Activated T-helper 1 cell treated with anti-CD3 and anti-CD28 coated beads, Interleukin-12 subunit alpha, Interleukin-12 subunit beta, Interleukin-2, Interleukin-4 antibody, amounts not matched to agents 30 ng/mL and 10 ng/mL and 1 ng/mL, durations not matched to agents 14 hours and 24 hours and 36 hours (primary cell): ENCODE measurements at regions not wholly inside any gene's neighbourhood (a gene's known extent, or its start where the extent isn't known, plus 50 kb on each side); places are given as distances from the start of the nearest gene placed in this dataset.
A peak's percentile ranks its signal among the peaks of the same experiment; 100 is the strongest.

Source experiments
- DNase-seq: peaks from one replicate; pipeline ENCODE4 v3.0.0; 2021; ENCODE audit warnings: low spot score
- H3K27ac Mint-ChIP-seq: one replicate; pipeline ENCODE4 v1.8.0; 2021; ENCODE audit warnings: mild to moderate bottlenecking, mixed read lengths
- H3K27me3 Mint-ChIP-seq: one replicate; pipeline ENCODE4 v1.8.0; 2022; ENCODE audit warnings: mild to moderate bottlenecking, moderate library complexity, mixed read lengths; ENCODE audit not compliant: insufficient read depth
- H3K36me3 Mint-ChIP-seq: one replicate; pipeline ENCODE4 v1.8.0; 2021; ENCODE audit warnings: low read depth, mixed read lengths
- H3K4me1 Mint-ChIP-seq: one replicate; pipeline ENCODE4 v1.8.0; 2021; ENCODE audit warnings: low read depth, mixed read lengths
- H3K4me3 Mint-ChIP-seq: one replicate; pipeline ENCODE4 v1.8.0; 2021; ENCODE audit warnings: mild to moderate bottlenecking, moderate library complexity, mixed read lengths
- H3K9me3 Mint-ChIP-seq: one replicate; pipeline ENCODE4 v1.8.0; 2021; ENCODE audit warnings: mixed read lengths
- intact Hi-C: fragments of 100-400 bp; cut with micrococcal nuclease; formaldehyde crosslinking; loops from one replicate; pipeline ENCODE4 v1.15.1; 2024

DNA sequence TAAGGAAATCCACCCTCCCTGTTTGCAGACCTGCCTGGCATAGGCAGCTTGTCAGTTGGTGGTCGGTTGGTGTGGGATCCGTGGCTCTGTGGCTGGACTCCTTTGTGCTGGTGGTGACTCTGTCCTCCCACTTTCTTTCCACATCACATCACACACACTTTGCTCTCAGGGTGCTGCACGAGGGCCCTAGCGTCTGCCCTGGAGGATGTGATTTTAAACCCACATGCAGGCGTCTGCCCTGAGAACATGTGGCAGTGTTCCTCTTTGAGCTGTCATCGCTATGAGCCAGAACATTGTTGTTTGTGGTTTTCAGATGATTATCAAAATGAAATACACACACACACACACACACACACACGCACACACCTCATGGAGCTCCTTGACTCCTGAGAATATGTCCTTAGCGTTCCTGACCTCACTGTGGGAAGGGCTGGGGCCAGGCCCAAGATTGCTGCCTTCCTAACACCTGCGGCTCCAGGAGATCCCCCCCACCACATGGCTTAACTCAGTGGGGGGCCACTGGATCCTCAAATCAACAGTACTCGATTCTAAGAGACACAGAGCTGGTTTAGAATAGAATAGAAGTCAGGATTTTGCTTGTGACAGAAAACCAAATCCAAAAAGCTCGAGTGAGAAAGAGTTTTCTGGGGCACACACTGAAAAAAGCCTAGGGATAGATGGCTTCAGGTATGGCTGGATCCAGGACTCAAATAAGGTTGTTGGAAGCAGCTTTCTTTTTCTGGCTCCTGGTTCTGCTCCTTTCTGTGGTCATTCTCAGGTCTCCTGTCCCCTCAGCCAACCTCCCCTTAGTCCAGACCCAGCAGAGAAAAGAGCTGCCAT lies 54.8 kb downstream of the RTP5 start:
- Mint-ChIP-seq H3K9me3 (no peaks in the 10 kb centered on the region), H3K27me3 (no peaks in the 10 kb centered on the region), H3K27ac (no peak overlapping the region), H3K36me3 (no peaks in the 10 kb centered on the region), H3K4me3 (no peak overlapping the region), H3K4me1 (no peaks in the 10 kb centered on the region)
- no peak for DNase-seq
- intact Hi-C loops = no loop called here

DNA sequence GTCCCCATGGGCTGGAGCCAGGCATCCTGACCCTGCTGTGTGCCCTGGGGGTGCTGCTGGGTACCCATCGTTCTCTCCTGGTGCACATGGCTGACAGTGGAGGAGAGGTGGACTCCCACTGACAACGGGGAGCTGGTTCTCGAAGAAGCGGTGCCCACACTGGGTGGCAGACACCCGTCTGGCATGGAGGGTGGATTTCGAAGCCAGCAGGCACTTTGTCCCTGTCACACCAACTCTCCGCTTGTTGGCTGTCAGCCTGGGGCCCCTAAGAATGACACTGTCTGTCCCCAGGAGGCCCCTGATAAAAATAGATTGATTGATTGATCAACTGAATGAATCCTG lies 55.4 kb downstream of the RTP5 start:
- DNase-seq = no peak
- H3K27me3 Mint-ChIP-seq = no peaks in the 10 kb centered on the region
- no peaks in the 10 kb centered on the region for H3K9me3 Mint-ChIP-seq
- intact Hi-C loops = no loop called here
- H3K36me3 Mint-ChIP-seq = no peaks in the 10 kb centered on the region
- H3K27ac Mint-ChIP-seq = no peak overlapping the region
- H3K4me1 Mint-ChIP-seq = no peaks in the 10 kb centered on the region
- no peak overlapping the region for H3K4me3 Mint-ChIP-seq

DNA sequence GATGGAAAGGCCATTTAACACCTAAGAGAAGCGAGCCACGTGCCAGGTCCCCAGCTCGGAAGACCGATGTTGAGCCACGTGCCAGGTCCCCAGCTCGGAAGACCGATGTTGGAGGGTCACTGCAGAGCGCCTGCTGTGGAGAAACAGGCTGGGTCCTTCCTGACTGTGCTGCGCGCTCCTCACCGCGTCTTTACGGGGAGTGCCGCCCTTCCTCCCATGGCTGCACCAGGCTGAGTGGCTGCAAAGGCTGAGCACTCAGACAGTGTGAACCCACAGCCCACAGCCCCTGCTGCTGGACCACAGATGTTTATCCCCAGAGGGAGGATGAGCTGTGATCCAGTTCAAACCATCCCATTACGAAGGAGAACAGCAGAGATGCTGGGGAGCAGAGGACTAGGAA lies 55.7 kb downstream of the RTP5 start:
- no peak overlapping the region for H3K27ac Mint-ChIP-seq
- no peaks in the 10 kb centered on the region for H3K9me3 Mint-ChIP-seq
- no peaks in the 10 kb centered on the region for H3K4me1 Mint-ChIP-seq
- no peak overlapping the region for H3K4me3 Mint-ChIP-seq
- H3K36me3 Mint-ChIP-seq = no peaks in the 10 kb centered on the region
- H3K27me3 Mint-ChIP-seq = no peaks in the 10 kb centered on the region
- intact Hi-C loops = no loop called here
- DNase-seq = no peak

DNA sequence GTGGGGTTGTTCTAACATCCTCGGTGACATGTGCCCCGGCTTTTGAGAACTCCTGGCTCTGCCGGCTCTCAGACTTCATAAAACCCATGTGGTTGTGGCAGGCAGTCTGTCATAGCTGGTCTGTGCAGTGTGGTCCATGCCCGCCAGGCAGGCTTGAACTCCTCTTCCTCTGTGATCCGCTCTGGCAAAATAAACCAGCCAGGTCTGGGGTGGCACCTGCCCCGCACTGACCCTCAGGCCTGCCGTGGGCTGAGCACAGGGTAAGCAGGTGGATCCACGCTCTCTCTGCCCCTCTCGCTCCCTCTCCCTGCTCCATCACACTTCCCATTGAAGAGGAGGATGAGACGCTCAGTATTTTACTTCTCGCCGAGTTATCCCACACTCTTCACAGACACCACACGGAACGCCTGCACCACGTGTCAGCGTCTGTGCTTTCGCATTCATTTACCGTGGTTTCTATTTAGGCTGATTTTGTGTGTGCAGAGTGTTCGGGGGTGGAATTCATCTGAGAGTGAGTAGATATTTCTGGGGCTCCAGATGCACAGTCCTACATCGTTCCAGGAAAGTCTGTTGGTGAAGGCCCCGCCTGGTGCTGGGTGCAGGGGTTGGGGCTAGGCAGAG lies 56.4 kb downstream of the RTP5 start:
- DNase-seq = no peak
- Mint-ChIP-seq H3K36me3 (no peaks in the 10 kb centered on the region), H3K27ac (peak overlapping the region; percentile 59), H3K4me3 (no peak overlapping the region), H3K4me1 (no peaks in the 10 kb centered on the region), H3K9me3 (no peaks in the 10 kb centered on the region), H3K27me3 (no peaks in the 10 kb centered on the region)
- intact Hi-C loops = no loop called here

- no peak for DNase-seq
- Mint-ChIP-seq H3K9me3 (no peaks in the 10 kb centered on the region), H3K36me3 (no peaks in the 10 kb centered on the region), H3K27me3 (no peaks in the 10 kb centered on the region), H3K27ac (no peak overlapping the region), H3K4me3 (no peak overlapping the region), H3K4me1 (no peaks in the 10 kb centered on the region)
- intact Hi-C loops = no loop called here
These were observed 57.2 kb downstream of the RTP5 start for GRCh38 chr2:241926541-241927311.

DNA sequence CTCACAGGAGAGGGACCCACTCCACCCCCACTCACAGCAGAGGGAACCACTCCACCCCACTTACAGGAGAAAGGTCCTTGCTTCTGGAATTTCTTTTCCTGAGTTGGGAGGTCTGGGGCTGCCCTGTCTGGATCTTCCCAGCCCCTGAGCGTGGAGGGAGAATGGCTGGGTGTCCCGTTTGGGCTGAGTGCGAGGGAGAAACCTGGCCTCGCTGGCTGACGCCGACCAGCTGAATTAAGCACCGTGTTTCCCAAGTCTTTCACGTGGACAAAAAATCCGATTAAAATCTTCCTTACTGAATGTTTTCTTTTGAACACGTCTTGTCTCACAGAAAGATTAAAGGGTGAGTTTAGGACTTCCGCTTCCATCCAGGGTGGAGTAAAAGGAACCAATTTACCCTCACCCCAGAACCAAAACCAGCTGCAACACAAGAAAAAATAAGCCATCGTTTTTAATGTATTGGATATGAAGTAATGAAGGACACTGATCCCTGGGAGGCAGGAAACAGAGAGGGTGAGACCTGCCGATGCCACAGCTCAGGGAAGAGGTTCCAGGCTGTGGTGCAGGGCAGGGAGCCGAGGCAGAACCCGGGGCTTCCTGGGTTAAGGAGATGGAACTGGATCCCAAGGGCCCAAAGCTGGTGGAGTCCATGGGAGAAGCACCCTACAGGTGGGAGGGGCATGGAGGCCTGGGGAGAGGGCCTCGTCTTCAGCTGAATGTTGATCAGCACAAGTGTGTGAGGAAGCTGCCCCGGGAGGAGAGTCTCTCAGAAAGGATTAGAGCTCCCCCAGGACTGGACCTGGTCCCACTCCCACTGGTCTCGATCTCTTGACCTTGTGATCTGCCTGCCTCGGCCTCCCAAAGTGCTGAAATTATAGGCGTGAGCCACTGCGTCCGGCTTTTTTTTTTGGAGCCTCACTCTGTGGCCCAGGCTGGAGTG lies 60.3 kb downstream of the RTP5 start:
- Mint-ChIP-seq H3K4me1 (peaks cover 5% of the 10 kb centered on the region), H3K27ac (no peak overlapping the region), H3K9me3 (no peaks in the 10 kb centered on the region), H3K36me3 (no peaks in the 10 kb centered on the region), H3K27me3 (no peaks in the 10 kb centered on the region), H3K4me3 (no peak overlapping the region)
- intact Hi-C loops = no loop called here
- DNase-seq = no peak

DNA sequence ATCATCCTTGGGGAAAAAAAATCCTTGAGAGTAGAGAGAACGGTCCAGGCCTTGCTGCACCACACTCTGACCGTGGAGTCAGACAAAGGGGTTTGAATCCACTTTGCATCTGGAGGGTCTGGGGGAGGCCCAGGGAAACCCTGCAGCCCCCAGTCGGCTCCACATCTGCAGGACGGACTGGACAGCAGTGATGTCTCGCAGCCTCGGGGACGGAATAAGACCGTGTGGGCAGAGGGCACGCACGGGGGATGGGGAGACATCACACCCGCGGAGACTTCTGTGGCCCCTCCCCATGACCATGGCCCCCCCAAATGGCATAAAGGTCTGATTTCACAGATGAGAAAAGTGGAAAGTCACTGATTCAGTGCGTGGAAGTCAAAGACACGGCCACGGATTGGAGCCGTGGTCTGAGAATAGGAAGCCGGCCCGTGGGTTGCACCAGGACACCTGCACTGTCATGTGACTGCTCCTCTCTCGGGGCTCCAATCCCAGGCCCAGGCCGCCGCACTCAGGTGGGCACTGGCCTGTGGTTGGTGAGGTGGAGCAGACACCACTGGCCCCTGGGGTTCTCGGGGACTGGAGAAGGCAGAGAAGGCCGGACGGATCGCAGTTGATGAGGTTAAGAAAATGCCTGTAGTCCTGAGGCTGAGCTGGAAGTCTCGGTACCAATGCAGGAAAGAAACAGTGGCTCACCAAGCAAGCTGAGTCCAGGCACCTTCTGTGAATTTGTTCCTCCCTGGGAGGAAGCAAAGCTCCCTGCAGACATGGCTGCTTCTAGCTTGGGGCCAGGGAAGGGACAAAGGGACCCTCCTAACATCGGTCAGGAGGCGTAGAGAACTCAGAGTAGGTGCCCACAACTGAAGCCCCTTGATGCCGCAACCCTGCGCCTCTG lies 61.8 kb downstream of the RTP5 start:
- no peak overlapping the region for H3K27ac Mint-ChIP-seq
- intact Hi-C loops = no loop called here
- H3K27me3 Mint-ChIP-seq = peaks cover 2% of the 10 kb centered on the region
- H3K9me3 Mint-ChIP-seq = no peaks in the 10 kb centered on the region
- DNase-seq = no peak
- H3K36me3 Mint-ChIP-seq = no peaks in the 10 kb centered on the region
- no peak overlapping the region for H3K4me3 Mint-ChIP-seq
- peaks cover 5% of the 10 kb centered on the region for H3K4me1 Mint-ChIP-seq

GRCh38 chr2:241931976-241932898 lies 62.7 kb downstream of the RTP5 start:
- peaks cover 2% of the 10 kb centered on the region for H3K27me3 Mint-ChIP-seq
- H3K4me1 Mint-ChIP-seq = peaks cover 5% of the 10 kb centered on the region
- no peaks in the 10 kb centered on the region for H3K36me3 Mint-ChIP-seq
- no peaks in the 10 kb centered on the region for H3K9me3 Mint-ChIP-seq
- no peak overlapping the region for H3K27ac Mint-ChIP-seq
- no peak overlapping the region for H3K4me3 Mint-ChIP-seq
- DNase-seq = no peak
- intact Hi-C loops = no loop called here

DNA sequence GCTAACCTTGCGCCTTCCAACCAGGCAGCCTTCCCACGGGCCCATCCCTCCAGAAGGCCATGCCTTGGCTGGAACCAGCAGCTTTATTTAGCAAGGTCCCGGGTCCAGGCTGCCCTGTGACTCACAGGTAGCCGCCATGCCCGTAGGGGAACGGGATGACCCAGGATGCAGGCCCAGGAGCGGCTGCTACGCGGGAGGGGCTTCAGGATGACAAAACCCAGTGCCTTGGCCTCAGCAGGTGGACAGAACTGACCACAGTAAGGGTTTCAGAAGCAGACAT lies 63.3 kb downstream of the RTP5 start:
- no peak overlapping the region for H3K27ac Mint-ChIP-seq
- peaks cover 2% of the 10 kb centered on the region for H3K27me3 Mint-ChIP-seq
- intact Hi-C loops = no loop called here
- peaks cover 5% of the 10 kb centered on the region for H3K4me1 Mint-ChIP-seq
- no peak overlapping the region for H3K4me3 Mint-ChIP-seq
- no peaks in the 10 kb centered on the region for H3K9me3 Mint-ChIP-seq
- DNase-seq = no peak
- H3K36me3 Mint-ChIP-seq = no peaks in the 10 kb centered on the region

GRCh38 chr2:241933179-241933911 lies 63.8 kb downstream of the RTP5 start:
- Mint-ChIP-seq H3K4me1 (peaks cover 5% of the 10 kb centered on the region), H3K36me3 (no peaks in the 10 kb centered on the region), H3K27ac (no peak overlapping the region), H3K9me3 (no peaks in the 10 kb centered on the region), H3K4me3 (no peak overlapping the region), H3K27me3 (peaks cover 2% of the 10 kb centered on the region)
- DNase-seq = no peak
- intact Hi-C loops = no loop called here

GRCh38 chr2:241935314-241935713 lies 65.8 kb downstream of the RTP5 start:
- Mint-ChIP-seq H3K27ac (no peak overlapping the region), H3K36me3 (no peaks in the 10 kb centered on the region), H3K4me3 (no peak overlapping the region), H3K27me3 (peaks cover 2% of the 10 kb centered on the region), H3K4me1 (peaks cover 5% of the 10 kb centered on the region), H3K9me3 (no peaks in the 10 kb centered on the region)
- intact Hi-C loops = no loop called here
- DNase-seq = no peak
